RWPE2 (cell line): ENCODE measurements at regions not wholly inside any gene's neighbourhood (a gene's known extent, or its start where the extent isn't known, plus 50 kb on each side); places are given as distances from the start of the nearest gene placed in this dataset.

Source experiments
- ATAC-seq: fragments of 200-7000 bp; cut with Tn5 transposase; 3 replicates; pipeline ENCODE4 v1.9.1; 2021; ENCODE audit warnings: low read depth
- DNase-seq: peaks from one replicate; pipeline ENCODE4 v3.0.0-alpha.2; 2020; ENCODE audit warnings: low spot score
- H3K27ac ChIP-seq: fragments of 450-650 bp; 2 replicates; pipeline ENCODE4 v1.5.1; 2017; ENCODE audit warnings: mild to moderate bottlenecking; ENCODE audit not compliant: poor library complexity, severe bottlenecking
- H3K27me3 ChIP-seq: fragments of 250-450 bp; sonication (Bioruptor Pico); 2 replicates; pipeline ENCODE4 v1.5.1; 2021; ENCODE audit warnings: mild to moderate bottlenecking, moderate library complexity; ENCODE audit not compliant: insufficient read depth, poor library complexity, severe bottlenecking
- H3K36me3 ChIP-seq: fragments of 250-450 bp; sonication (Bioruptor Pico); 2 replicates; pipeline ENCODE4 v1.5.1; 2020; ENCODE audit warnings: low read depth, mild to moderate bottlenecking, moderate library complexity
- H3K4me1 ChIP-seq: fragments of 250-450 bp; sonication (Bioruptor Pico); 2 replicates; pipeline ENCODE4 v1.5.1; 2021; ENCODE audit warnings: mild to moderate bottlenecking, moderate library complexity; ENCODE audit not compliant: insufficient read depth, poor library complexity, severe bottlenecking
- H3K4me3 ChIP-seq: fragments of 250-450 bp; sonication (Bioruptor Pico); 2 replicates; pipeline ENCODE4 v1.5.1; 2021; ENCODE audit warnings: mild to moderate bottlenecking, moderate library complexity; ENCODE audit not compliant: severe bottlenecking
- H3K9me3 ChIP-seq: fragments of 250-450 bp; sonication (Bioruptor Pico); 2 replicates; pipeline ENCODE4 v1.5.1; 2021; ENCODE audit warnings: mild to moderate bottlenecking, moderate library complexity; ENCODE audit not compliant: severe bottlenecking
- CTCF ChIP-seq: fragments of 450-650 bp; IDR thresholded peaks from one replicate; pipeline ENCODE4 v1.5.1; 2017; ENCODE audit warnings: mild to moderate bottlenecking, moderate library complexity; ENCODE audit not compliant: poor library complexity, severe bottlenecking

GRCh38 chr4:177066746-177067145 is 242.9 kb upstream of the NEIL3 start:
- H3K36me3 ChIP-seq, result no peaks in the 10 kb centered on the region

DNA sequence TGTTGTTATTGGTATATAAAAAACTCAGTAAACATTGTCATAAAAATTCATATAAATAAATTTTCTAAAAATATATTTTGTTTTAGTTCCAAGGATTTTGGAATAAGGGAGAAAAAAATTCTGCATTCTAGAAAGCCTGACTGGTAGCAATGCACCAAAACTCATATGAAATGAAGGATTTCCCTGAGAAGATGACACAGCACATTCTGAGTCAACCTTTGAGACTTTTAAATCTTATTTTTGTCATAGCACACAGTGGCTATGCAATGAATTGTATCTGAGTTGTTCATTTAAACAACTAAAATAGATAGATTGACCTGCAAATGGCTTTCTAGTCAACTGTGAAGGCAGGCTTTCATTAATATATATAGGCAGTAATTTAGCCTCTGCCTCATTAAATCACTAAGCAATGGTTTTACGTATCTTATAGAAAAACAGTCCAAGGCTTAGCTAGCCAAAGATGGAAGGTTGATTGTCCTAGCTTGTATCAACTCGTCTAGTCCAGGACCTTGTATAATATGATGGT is 239.1 kb upstream of the NEIL3 start:
- no peaks in the 10 kb centered on the region for H3K36me3 ChIP-seq
- no peak for ATAC-seq
- no peak overlapping the region for H3K27ac ChIP-seq
- no peak for TF ChIP-seq CTCF
- no peaks in the 10 kb centered on the region for H3K27me3 ChIP-seq
- no peak for DNase-seq
- H3K4me1 ChIP-seq, result no peaks in the 10 kb centered on the region
- no peak overlapping the region for H3K4me3 ChIP-seq
- H3K9me3 ChIP-seq, result no peaks in the 10 kb centered on the region

More at GRCh38 chr4:177066746-177067145, 242.9 kb upstream of the NEIL3 start:
- DNase-seq (no peak), ATAC-seq (no peak)
- no peak overlapping the region for H3K27ac ChIP-seq
- no peak for TF ChIP-seq CTCF
- no peaks in the 10 kb centered on the region for H3K27me3 ChIP-seq
- no peaks in the 10 kb centered on the region for H3K9me3 ChIP-seq
- no peak overlapping the region for H3K4me3 ChIP-seq
- no peaks in the 10 kb centered on the region for H3K4me1 ChIP-seq

- DNase-seq (no peak), ATAC-seq (no peak)
- H3K27me3 ChIP-seq, result no peaks in the 10 kb centered on the region
- H3K36me3 ChIP-seq, result no peaks in the 10 kb centered on the region
- H3K4me1 ChIP-seq, result no peaks in the 10 kb centered on the region
- no peaks in the 10 kb centered on the region for H3K9me3 ChIP-seq
- H3K4me3 ChIP-seq, result no peak overlapping the region
- no peak for TF ChIP-seq CTCF
- no peak overlapping the region for H3K27ac ChIP-seq
Measured at GRCh38 chr4:177077095-177077971, 232.3 kb upstream of the NEIL3 start.

GRCh38 chr4:177079327-177079726 is 230.3 kb upstream of the NEIL3 start:
- Histone ChIP-seq H3K4me3 (no peak overlapping the region), H3K4me1 (no peaks in the 10 kb centered on the region), H3K9me3 (no peaks in the 10 kb centered on the region), H3K27ac (no peak overlapping the region), H3K27me3 (no peaks in the 10 kb centered on the region), H3K36me3 (no peaks in the 10 kb centered on the region)
- no peak for ATAC-seq
- TF ChIP-seq CTCF, result no peak
- DNase-seq, result no peak

GRCh38 chr4:177080388-177080787 is 229.3 kb upstream of the NEIL3 start:
- DNase-seq (no peak), ATAC-seq (no peak)
- H3K27ac ChIP-seq, result no peak overlapping the region
- H3K4me1 ChIP-seq, result no peaks in the 10 kb centered on the region
- no peak for TF ChIP-seq CTCF
- H3K9me3 ChIP-seq, result no peaks in the 10 kb centered on the region
- no peaks in the 10 kb centered on the region for H3K36me3 ChIP-seq
- no peaks in the 10 kb centered on the region for H3K27me3 ChIP-seq
- H3K4me3 ChIP-seq, result no peak overlapping the region
